Superior temporal gyrus (tissue), 1 donor: ENCODE measurements at regions not wholly inside any gene's neighbourhood (a gene's known extent, or its start where the extent isn't known, plus 50 kb on each side); places are given as distances from the start of the nearest gene placed in this dataset.
"Not testable (repeated sequence)": the region's sequence is repeated elsewhere in the genome, so short reads cannot be mapped to it uniquely, and the experiment has no call there.

ENCODE experiments used
- DNase-seq: peaks from one replicate; pipeline ENCODE4 v3.0.0-alpha.2; 2016; ENCODE audit errors: extremely low spot score

DNA sequence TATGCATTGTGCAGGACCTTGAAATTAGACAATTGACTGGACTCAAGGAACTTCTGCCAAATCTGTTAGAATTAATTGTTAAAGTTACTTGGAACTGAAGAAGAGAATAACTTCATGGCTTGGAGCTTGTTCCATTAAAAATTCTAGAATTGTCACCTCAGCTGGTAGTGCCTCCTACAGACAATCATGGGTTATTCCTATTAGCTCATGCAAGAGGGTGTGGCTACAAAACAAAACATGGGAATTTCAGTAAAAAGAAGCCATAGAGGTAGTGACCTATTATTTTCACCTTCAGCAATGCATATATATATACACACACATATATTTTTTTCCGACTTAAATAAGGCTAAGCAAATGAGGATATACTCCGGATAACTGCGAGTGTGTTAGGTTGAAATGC is 181.9 kb upstream of the DTNA start:
- DNase-seq = no peak

- DNase-seq = no peak
Observed at GRCh38 chr18:34529358-34530335, 180.5 kb upstream of the DTNA start.

- DNase-seq = no peak
Observed at GRCh38 chr18:34531110-34531509, 179.0 kb upstream of the DTNA start.

- not testable (repeated sequence) for DNase-seq
Observed at GRCh38 chr18:34534642-34535041, 175.5 kb upstream of the DTNA start.

- DNase-seq = no peak
Observed at GRCh38 chr18:34540897-34541296, 169.2 kb upstream of the DTNA start.

DNA sequence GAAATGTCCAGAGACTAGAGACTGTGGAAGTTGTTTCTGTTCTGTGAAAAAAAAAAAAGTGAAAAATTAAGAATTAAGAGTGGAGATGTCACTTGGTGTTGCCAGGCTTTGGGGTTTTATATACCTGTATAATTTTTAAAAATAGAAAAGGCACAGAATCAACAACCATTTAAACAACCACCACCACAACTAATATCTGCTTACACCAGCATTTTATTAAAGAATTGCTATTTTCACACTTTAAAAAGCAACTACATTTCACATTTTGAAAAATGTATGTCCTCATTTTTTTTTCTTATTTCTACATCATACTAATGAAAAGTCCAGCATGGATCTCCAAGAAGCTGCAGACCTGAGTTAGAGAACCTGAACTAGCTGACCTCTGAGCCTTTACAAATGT is 167.5 kb upstream of the DTNA start:
- DNase-seq = no peak

DNA sequence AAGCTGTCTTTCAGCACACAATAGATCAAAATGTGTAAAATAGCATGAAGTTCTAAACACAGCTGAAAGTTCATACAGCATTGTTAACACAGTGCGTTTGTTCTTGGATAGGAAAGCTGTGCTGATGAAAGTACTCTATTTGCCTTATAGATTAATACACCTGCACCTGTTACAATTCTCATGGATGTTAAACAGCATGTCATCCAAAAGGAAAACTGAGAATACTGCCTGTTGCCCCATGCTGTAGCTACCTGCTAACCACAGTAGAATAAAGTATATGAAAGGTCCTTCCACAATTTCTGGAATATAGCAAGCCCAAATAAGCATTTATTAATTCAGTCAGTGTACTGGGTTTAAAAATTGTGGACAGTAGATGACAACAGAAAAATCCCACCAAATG is 166.7 kb upstream of the DTNA start:
- no peak for DNase-seq

- DNase-seq = no peak
Observed at GRCh38 chr18:34543945-34544344, 166.2 kb upstream of the DTNA start.

DNA sequence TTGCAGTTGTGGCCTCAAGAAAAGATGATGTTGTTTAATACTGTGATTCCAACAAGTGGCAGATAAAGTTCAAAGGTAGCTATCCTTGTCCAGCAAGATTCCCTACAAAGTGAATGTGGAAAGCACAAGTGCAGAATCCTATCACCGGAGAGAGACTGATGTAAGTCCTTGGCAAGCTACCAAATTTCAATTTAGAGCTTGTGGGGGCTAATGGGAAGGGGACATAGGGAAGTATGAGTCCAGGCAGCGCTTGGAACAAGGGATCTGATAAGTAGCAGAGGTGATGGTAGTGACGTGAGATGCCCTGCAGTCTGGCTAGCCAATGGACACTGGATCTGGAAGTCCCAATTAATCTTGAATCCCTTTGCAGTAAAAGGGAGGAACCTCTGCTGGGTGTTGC is 165.2 kb upstream of the DTNA start:
- DNase-seq = no peak

GRCh38 chr18:34548120-34548972 is 161.8 kb upstream of the DTNA start:
- DNase-seq = no peak

- no peak for DNase-seq
Observed at GRCh38 chr18:34548973-34549294, 161.2 kb upstream of the DTNA start.

GRCh38 chr18:34549367-34549766 is 160.7 kb upstream of the DTNA start:
- DNase-seq = no peak

GRCh38 chr18:34550156-34550555 is 159.9 kb upstream of the DTNA start:
- DNase-seq = no peak

DNA sequence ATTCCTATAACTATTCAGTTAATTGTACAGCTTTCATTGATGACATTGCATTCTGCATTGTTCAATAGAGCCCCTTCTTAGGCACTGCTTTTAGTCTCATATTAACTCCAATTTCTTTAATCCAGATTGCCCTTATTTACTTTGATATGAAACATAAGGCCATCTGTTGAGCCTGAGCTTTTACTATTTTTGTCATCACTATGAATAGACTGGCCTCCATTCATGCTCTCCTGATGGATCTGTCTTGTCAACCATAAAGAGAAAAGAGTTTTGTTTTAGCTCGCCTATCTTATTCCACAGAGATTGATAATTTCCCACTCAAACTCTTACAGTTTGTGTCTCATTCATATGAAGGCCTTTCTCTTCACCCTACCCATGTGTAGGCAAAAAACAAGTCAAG is 159.2 kb upstream of the DTNA start:
- DNase-seq = no peak

DNA sequence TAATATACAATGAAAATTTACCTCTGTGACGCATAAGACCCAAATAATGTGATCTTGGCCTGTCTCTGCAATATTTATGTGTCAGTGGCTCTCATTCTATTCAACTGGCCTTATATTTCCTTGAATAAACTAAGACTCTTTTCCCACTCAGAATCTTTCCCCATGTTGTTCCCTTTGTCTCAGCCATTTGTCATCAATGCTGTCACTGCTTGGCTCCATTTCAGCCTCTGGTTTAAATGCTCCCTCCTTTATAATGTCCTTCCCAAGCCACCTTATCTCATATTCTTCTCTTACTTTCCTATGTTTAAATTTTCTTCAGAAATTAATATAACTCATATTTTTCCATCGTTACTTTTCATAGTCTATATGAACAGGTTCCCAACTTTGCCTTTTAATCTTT is 158.3 kb upstream of the DTNA start:
- no peak for DNase-seq

DNA sequence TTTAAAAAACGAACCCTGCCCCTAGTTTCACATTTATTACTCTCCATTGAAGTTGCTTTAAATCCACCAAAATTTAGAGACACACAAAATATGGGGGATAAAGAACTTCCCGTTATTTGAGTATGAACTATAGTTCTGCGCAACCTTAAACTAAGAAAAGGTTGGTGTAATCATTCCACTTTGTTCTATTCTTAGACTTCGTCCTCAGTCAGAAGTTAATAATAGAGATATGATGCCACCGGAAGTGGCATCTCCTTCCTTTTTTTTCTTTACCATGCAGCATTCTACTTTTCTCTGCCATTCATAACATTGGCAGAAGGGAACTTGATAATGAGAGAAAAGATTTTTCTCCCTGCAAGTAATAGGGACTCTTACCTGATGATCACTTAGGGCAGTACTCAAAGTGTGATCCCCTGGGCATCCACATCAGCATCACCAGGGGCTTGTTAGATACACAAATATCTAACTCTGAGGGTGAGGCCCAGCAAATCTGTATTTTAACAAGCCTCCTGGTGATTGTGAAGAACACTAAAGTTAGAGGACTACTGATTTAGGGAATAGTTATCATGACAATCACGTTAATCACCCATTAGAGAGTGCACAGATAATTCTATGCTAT is 147.7 kb upstream of the DTNA start:
- no peak for DNase-seq

- no peak for DNase-seq
Observed at GRCh38 chr18:34567857-34568256, 142.2 kb upstream of the DTNA start.

- no peak for DNase-seq
Observed at GRCh38 chr18:34576622-34577021, 133.5 kb upstream of the DTNA start.

DNA sequence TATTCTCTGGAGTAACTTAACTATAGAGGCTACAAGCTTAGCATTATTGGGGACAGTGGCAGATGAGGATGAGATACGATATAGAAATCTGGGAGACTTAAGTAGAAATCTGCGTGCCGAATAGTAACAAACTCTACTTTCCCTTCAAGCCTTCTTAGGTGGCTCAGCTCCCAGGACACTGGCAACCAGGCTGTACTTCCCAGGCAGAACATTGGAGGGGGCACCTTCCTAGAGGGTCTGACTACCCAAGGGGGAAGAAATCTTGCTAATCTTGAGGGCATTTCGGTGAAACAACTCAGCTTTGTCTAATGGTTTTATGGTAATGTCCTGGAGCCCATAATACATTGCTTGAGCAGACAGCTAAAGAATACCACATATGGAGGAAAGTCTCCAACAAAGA is 126.2 kb upstream of the DTNA start:
- no peak for DNase-seq

GRCh38 chr18:34590503-34590902 is 119.6 kb upstream of the DTNA start:
- no peak for DNase-seq

DNA sequence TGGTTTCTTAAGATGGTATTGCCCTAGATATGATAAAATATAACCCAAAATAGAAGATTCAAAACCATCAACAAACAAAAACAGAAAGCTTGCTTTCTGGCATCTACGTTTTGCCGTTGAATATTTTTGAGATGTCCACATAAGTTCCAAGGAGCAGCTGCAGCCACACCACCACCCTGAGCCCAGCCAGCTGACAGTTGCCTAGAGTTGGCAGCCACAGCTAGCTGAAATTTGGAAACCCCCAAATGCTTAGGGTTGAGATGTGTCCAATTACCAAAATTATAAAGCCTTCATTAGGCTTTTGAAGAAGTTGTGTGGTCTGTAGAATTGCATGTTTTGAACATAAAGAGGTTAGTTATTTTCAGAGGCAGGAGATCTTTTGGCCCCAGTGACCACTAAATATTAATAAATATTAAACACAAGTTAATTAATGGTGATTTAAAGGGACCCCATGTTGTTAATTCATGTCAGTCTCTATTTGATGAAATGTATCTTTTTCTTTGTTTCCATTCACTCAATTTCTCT is 118.1 kb upstream of the DTNA start:
- DNase-seq = no peak

DNA sequence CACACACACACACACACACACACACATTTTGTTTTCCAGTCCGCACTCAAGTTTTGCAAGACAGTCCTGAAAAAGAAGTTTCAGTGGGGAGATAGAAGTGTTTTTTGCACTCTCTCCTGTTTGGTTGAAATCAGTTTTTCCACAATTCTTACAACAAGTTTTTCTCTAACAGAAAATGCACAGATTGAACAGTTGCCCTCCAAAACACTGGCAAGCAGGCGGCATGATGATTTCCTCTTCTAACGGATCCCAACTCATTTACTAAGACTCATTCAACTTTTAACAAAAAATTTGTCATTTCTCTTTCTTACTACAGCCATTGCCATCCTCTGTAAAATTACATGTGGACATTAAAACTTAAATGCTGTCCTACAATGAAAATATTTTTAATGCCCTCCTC is 117.6 kb upstream of the DTNA start:
- no peak for DNase-seq
